ENCODE measurements at regions not wholly inside any gene's neighbourhood (a gene's known extent, or its start where the extent isn't known, plus 50 kb on each side); places are given as distances from the start of the nearest gene placed in this dataset.

- H3K27me3 ChIP-seq: no peaks in the 10 kb centered on the region
- H3K27ac ChIP-seq: no peak overlapping the region
- no peaks in the 10 kb centered on the region for H3K36me3 ChIP-seq
- WGBS, 2 donors (ENCODE audit: low coverage in 1 of 2): 75% methylated on average over 2 of the region's 2 CpGs; no CpG with 5 or more reads in 1 of the 2 donors
- H3K4me1 ChIP-seq: no peaks in the 10 kb centered on the region
- DNase-seq: no peak
- TF ChIP-seq CTCF (IDR thresholded peaks at IDR 0.05) (no peak), EP300 (IDR thresholded peaks at IDR 0.05; ENCODE audit: low read depth) (no peak), POLR2A (IDR thresholded peaks at IDR 0.05) (no peak), POLR2AphosphoS5 (IDR thresholded peaks at IDR 0.05) (no peak)
- intact Hi-C loops (cut with DNase I; ENCODE audit: low total_unique reads) (no loop called here), in situ Hi-C loops (cut with MboI; ENCODE audit: low pct_ligation_motif_present in 1 of 4, low pct_unique_long_range_greater_than_20kb in 1 of 4, low sequenced_read_pairs in 3 of 4) (no loop called here)
- no peaks in the 10 kb centered on the region for H3K9me3 ChIP-seq
- H3K4me3 ChIP-seq: no peak overlapping the region
These were observed 239.8 kb downstream of the ZNF674 start for GRCh38 chrX:46305431-46305830.

GRCh38 chrX:46301903-46302302, 243.3 kb downstream of the ZNF674 start:
- intact Hi-C loops (cut with DNase I; ENCODE audit: low total_unique reads): no loop called here
- WGBS, 2 donors (ENCODE audit: low coverage in 1 of 2): 79 to 100% methylated on average over 2 of the region's 2 CpGs

GRCh38 chrX:46298821-46299220, 246.4 kb downstream of the ZNF674 start:
- Histone ChIP-seq H3K9me3 (no peaks in the 10 kb centered on the region), H3K27ac (no peak overlapping the region), H3K4me1 (no peaks in the 10 kb centered on the region), H3K36me3 (no peaks in the 10 kb centered on the region), H3K27me3 (no peaks in the 10 kb centered on the region), H3K4me3 (no peak overlapping the region)
- TF ChIP-seq POLR2AphosphoS5 (IDR thresholded peaks at IDR 0.05): no peak
- intact Hi-C loops (cut with DNase I; ENCODE audit: low total_unique reads): no loop called here
- DNase-seq: no peak
- in situ Hi-C loops (cut with MboI; ENCODE audit: low pct_ligation_motif_present in 1 of 4, low pct_unique_long_range_greater_than_20kb in 1 of 4, low sequenced_read_pairs in 3 of 4): loop anchor here in 1 of 4 donors (25.0 kb wide), 1 partner anchor 88 kb away; no protein-coding TSS in a partner anchor
- 75 to 79% methylated on average over 1 to 2 of the region's 2 CpGs for WGBS, 2 donors (ENCODE audit: low coverage in 1 of 2)

More at GRCh38 chrX:46301903-46302302, 243.3 kb downstream of the ZNF674 start:
- Histone ChIP-seq H3K27ac (no peak overlapping the region), H3K9me3 (no peaks in the 10 kb centered on the region), H3K4me3 (no peak overlapping the region), H3K4me1 (no peaks in the 10 kb centered on the region), H3K27me3 (no peaks in the 10 kb centered on the region), H3K36me3 (no peaks in the 10 kb centered on the region)
- TF ChIP-seq POLR2AphosphoS5 (IDR thresholded peaks at IDR 0.05) (no peak), EP300 (IDR thresholded peaks at IDR 0.05; ENCODE audit: low read depth) (no peak), CTCF (IDR thresholded peaks at IDR 0.05) (no peak)
- in situ Hi-C loops (cut with MboI; ENCODE audit: low pct_ligation_motif_present in 1 of 4, low pct_unique_long_range_greater_than_20kb in 1 of 4, low sequenced_read_pairs in 3 of 4): no loop called here
- no peak for DNase-seq

- Histone ChIP-seq H3K4me3 (no peak overlapping the region), H3K36me3 (no peaks in the 10 kb centered on the region), H3K9me3 (no peaks in the 10 kb centered on the region), H3K27ac (no peak overlapping the region), H3K27me3 (no peaks in the 10 kb centered on the region), H3K4me1 (no peaks in the 10 kb centered on the region)
- in situ Hi-C loops (cut with MboI; ENCODE audit: low pct_ligation_motif_present in 1 of 4, low pct_unique_long_range_greater_than_20kb in 1 of 4, low sequenced_read_pairs in 3 of 4): loop anchor here in 1 of 4 donors (25.0 kb wide), 1 partner anchor 91 kb away; no protein-coding TSS in a partner anchor
- TF ChIP-seq CTCF (IDR thresholded peaks at IDR 0.05) (no peak), EP300 (IDR thresholded peaks at IDR 0.05; ENCODE audit: low read depth) (no peak), POLR2A (IDR thresholded peaks at IDR 0.05) (no peak), POLR2AphosphoS5 (IDR thresholded peaks at IDR 0.05) (no peak)
- DNase-seq: no peak
- intact Hi-C loops (cut with DNase I; ENCODE audit: low total_unique reads): no loop called here
These were observed 249.3 kb downstream of the ZNF674 start for GRCh38 chrX:46295963-46296362.

- TF ChIP-seq POLR2AphosphoS5 (IDR thresholded peaks at IDR 0.05) (no peak), EP300 (IDR thresholded peaks at IDR 0.05; ENCODE audit: low read depth) (no peak), POLR2A (IDR thresholded peaks at IDR 0.05) (no peak), CTCF (IDR thresholded peaks at IDR 0.05) (no peak)
- no peak for DNase-seq
- H3K9me3 ChIP-seq: no peaks in the 10 kb centered on the region
- no peak overlapping the region for H3K27ac ChIP-seq
- H3K4me1 ChIP-seq: no peaks in the 10 kb centered on the region
- no peaks in the 10 kb centered on the region for H3K36me3 ChIP-seq
- H3K27me3 ChIP-seq: no peaks in the 10 kb centered on the region
- intact Hi-C loops (cut with DNase I; ENCODE audit: low total_unique reads): no loop called here
- no peak overlapping the region for H3K4me3 ChIP-seq
- in situ Hi-C loops (cut with MboI; ENCODE audit: low pct_ligation_motif_present in 1 of 4, low pct_unique_long_range_greater_than_20kb in 1 of 4, low sequenced_read_pairs in 3 of 4): loop anchor here in 1 of 4 donors (25.0 kb wide), 1 partner anchor 93 kb away; no protein-coding TSS in a partner anchor
These were observed 251.0 kb downstream of the ZNF674 start for GRCh38 chrX:46294234-46294633.

Data from transverse colon (tissue), 4 donors.